ENCODE measurements at regions not wholly inside any gene's neighbourhood (a gene's known extent, or its start where the extent isn't known, plus 50 kb on each side); places are given as distances from the start of the nearest gene placed in this dataset.

DNA sequence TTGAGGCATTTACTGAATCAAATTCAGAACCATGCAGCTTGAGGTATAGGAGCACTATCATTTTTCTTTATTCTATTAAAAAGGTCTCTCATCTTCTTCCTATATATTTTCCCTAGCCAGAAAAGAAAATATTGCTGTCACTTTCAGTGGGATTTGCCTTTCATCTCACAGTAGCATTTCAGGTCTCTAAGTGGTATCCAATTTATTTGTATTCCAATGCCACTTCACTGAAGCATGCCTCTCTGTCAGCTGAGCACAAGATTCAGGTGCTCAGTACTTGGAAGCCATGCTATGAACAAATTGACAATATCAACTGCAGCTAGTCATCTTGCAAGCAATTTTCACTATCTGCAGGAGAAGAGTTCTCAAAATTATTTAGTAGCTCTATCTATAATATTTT is 457.2 kb upstream of the SLC39A10 start:
- Histone ChIP-seq H3K27ac (no peak overlapping the region), H3K9me3 (no peaks in the 10 kb centered on the region), H3K4me3 (replicated peaks in 1 of 3) (no peak overlapping the region), H3K4me1 (no peaks in the 10 kb centered on the region), H3K27me3 (no peaks in the 10 kb centered on the region), H3K36me3 (no peaks in the 10 kb centered on the region)
- DNase-seq: no peak
- TF ChIP-seq POLR2A (IDR thresholded peaks at IDR 0.05) (no peak), CTCF (IDR thresholded peaks at IDR 0.05) (no peak)
- intact Hi-C loops (cut with DNase I): no loop called here

- H3K27me3 ChIP-seq: no peaks in the 10 kb centered on the region
- H3K4me3 ChIP-seq (replicated peaks in 1 of 3): no peak overlapping the region
- no peaks in the 10 kb centered on the region for H3K9me3 ChIP-seq
- intact Hi-C loops (cut with DNase I): no loop called here
- DNase-seq: no peak
- TF ChIP-seq CTCF (IDR thresholded peaks at IDR 0.05): no peak
- no peak for TF ChIP-seq POLR2A (IDR thresholded peaks at IDR 0.05)
- no peak overlapping the region for H3K27ac ChIP-seq
- no peaks in the 10 kb centered on the region for H3K4me1 ChIP-seq
- 97 to 98% methylated on average over 1 of the region's 1 CpG for WGBS, 2 donors
- no peaks in the 10 kb centered on the region for H3K36me3 ChIP-seq
These were observed 475.8 kb upstream of the SLC39A10 start for GRCh38 chr2:195181059-195181705.

DNA sequence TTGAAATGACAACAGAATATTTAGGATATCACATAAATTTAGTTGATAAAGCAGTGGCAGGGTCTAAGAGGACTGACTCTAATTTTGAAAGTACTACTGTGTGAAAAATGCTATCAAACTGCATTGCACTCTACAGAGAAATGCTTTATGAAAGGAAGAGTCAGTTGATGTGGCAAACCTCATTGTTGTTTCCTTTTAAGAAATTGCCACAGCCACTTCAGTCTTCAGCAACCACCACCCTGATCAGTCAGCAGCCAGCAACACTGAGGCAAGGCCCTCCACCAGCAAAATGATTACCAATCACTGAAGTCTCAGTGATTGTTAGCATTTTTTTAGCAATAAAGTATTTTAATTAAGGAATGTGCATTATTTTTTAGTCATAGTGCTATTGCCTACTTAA is 488.7 kb upstream of the SLC39A10 start:
- Histone ChIP-seq H3K4me3 (replicated peaks in 1 of 3) (no peak overlapping the region), H3K27ac (no peak overlapping the region), H3K27me3 (no peaks in the 10 kb centered on the region), H3K4me1 (no peaks in the 10 kb centered on the region), H3K9me3 (no peaks in the 10 kb centered on the region), H3K36me3 (no peaks in the 10 kb centered on the region)
- no peak for TF ChIP-seq POLR2A (IDR thresholded peaks at IDR 0.05)
- no peak for TF ChIP-seq CTCF (IDR thresholded peaks at IDR 0.05)
- DNase-seq: no peak
- intact Hi-C loops (cut with DNase I): no loop called here

- H3K9me3 ChIP-seq: no peaks in the 10 kb centered on the region
- no peaks in the 10 kb centered on the region for H3K36me3 ChIP-seq
- no peaks in the 10 kb centered on the region for H3K4me1 ChIP-seq
- 69 to 80% methylated on average over 2 of the region's 2 CpGs for WGBS, 2 donors
- intact Hi-C loops (cut with DNase I): no loop called here
- DNase-seq: no peak
- H3K27me3 ChIP-seq: no peaks in the 10 kb centered on the region
- H3K27ac ChIP-seq: no peak overlapping the region
- H3K4me3 ChIP-seq (replicated peaks in 1 of 3): no peak overlapping the region
- TF ChIP-seq CTCF (IDR thresholded peaks at IDR 0.05): no peak
- TF ChIP-seq POLR2A (IDR thresholded peaks at IDR 0.05): no peak
These were observed 492.1 kb upstream of the SLC39A10 start for GRCh38 chr2:195164930-195165329.

DNA sequence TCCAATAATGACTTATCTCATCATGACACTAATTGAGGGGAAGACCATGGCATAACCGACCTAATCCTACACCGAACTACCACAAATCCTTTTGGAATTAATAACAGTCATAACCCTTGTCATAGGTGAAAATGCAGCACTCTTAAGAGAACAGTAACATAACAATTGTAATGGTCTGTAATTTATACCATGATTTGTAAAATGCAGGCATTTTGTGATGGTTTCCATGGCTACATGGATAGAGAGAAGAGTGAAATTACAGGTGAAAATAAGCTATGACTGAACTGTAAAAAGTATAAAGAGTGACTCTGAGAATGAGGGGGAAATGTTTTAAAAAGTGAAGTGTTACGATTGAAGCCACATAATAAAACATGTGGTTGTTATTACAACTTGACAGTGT is 494.1 kb upstream of the SLC39A10 start:
- WGBS, 2 donors: 43 to 45% methylated on average over 3 of the region's 3 CpGs
- Histone ChIP-seq H3K4me1 (no peaks in the 10 kb centered on the region), H3K9me3 (no peaks in the 10 kb centered on the region), H3K4me3 (replicated peaks in 1 of 3) (no peak overlapping the region), H3K27me3 (no peaks in the 10 kb centered on the region), H3K36me3 (no peaks in the 10 kb centered on the region), H3K27ac (no peak overlapping the region)
- TF ChIP-seq CTCF (IDR thresholded peaks at IDR 0.05): no peak
- TF ChIP-seq POLR2A (IDR thresholded peaks at IDR 0.05): no peak
- no peak for DNase-seq
- intact Hi-C loops (cut with DNase I): no loop called here
